Gastrocnemius medialis (tissue), 4 donors: ENCODE measurements at regions not wholly inside any gene's neighbourhood (a gene's known extent, or its start where the extent isn't known, plus 50 kb on each side); places are given as distances from the start of the nearest gene placed in this dataset.

Experiments
- ATAC-seq, 2 donors: fragments of 150-250 bp; one replicate each; pipeline ENCODE4 v1.9.1; 2016
- DNase-seq, 2 donors: peaks; one replicate each; pipeline ENCODE4 v3.0.0-alpha.2; 2019
- H3K27ac ChIP-seq, 4 donors: fragments of 200-600 bp; sonication (generic); 1 replicate in 1 of 4; 2 replicates in 3 of 4; pipeline ENCODE4 v1.5.1; 2016 to 2018; ENCODE audit warnings: mild to moderate bottlenecking in 2 of 4, moderate library complexity in 1 of 4
- H3K27me3 ChIP-seq, 3 donors: fragments of 200-600 bp; sonication (generic) in 2 of 3; 1 replicate in 1 of 3; 2 replicates in 2 of 3; pipeline versions ENCODE4 v1.5.1 to v1.6.0; 2016 to 2019; ENCODE audit warnings: mild to moderate bottlenecking in 1 of 3, moderate library complexity in 1 of 3
- H3K36me3 ChIP-seq, 2 donors: fragments of 200-600 bp; sonication (generic) in 1 of 2; one replicate each; pipeline ENCODE4 v1.5.1; 2017 to 2018
- H3K4me1 ChIP-seq, 2 donors: fragments of 200-600 bp; sonication (generic) in 1 of 2; one replicate each; pipeline ENCODE4 v1.5.1; 2016 to 2017; ENCODE audit warnings: mild to moderate bottlenecking in 2 of 2
- H3K4me3 ChIP-seq, 4 donors: fragments of 200-600 bp; sonication (generic) in 3 of 4; 1 replicate in 1 of 4; 2 replicates in 3 of 4; pipeline ENCODE4 v1.5.1; 2016 to 2019; ENCODE audit warnings: mild to moderate bottlenecking in 2 of 4
- H3K9me3 ChIP-seq, 3 donors: fragments of 200-600 bp; sonication (generic) in 2 of 3; 1 replicate in 1 of 3; 2 replicates in 2 of 3; pipeline ENCODE4 v1.5.1; 2016 to 2019
- CTCF ChIP-seq, 5 experiments: fragments of 450-650 bp in 3 of 5; fragments of 200-600 bp in 2 of 5; sonication (generic) in 2 of 5; IDR thresholded peaks in 4 of 5; conservative IDR thresholded peaks in 1 of 5; 1 replicate in 4 of 5; 2 replicates in 1 of 5; pipeline ENCODE4 v1.5.1; 2016 to 2019; ENCODE audit warnings: antibody characterized with exemption in 5 of 5, mild to moderate bottlenecking in 3 of 5, moderate library complexity in 3 of 5
- POLR2A ChIP-seq, 2 donors: fragments of 450-650 bp; IDR thresholded peaks; one replicate each; pipeline ENCODE4 v1.6.1; 2017; ENCODE audit warnings: antibody characterized with exemption in 2 of 2, mild to moderate bottlenecking in 2 of 2, moderate library complexity in 2 of 2
- in situ Hi-C, 4 donors: fragments of 200-750 bp; cut with MboI; loops; one replicate each; pipeline versions ENCODE4 v1.15.0 to v1.8.0; 2017; ENCODE audit warnings: low sequenced_read_pairs in 4 of 4
- intact Hi-C: fragments of 100-400 bp; cut with DNase I; formaldehyde crosslinking; loops from one replicate; pipeline ENCODE4 v1.15.1; 2023; ENCODE audit warnings: low total_unique reads

DNA sequence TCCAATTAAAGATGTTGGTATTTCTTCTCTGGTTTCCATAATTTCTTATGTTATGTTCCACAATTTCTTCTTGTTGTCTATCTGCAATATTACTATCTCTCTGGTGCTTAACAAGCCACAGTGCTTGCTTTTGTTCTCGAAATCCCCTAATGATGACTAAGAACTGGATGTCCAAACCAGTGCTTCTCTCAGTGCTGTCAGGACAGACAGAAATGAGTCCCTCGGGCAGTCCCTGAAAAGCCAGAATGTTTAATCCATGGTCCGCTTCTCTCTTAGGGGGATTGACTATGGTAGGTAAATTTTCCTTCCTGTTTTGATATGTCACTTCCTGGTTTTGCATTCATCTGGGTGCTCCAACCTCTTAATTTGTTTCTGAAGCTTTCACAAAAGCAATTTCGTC, 321.6 kb upstream of the PCDH10 start:
- ATAC-seq (no peak), DNase-seq (no peak)
- no peaks in the 10 kb centered on the region for H3K9me3 ChIP-seq
- in situ Hi-C loops (no loop called here), intact Hi-C loops (no loop called here)
- H3K36me3 ChIP-seq = no peaks in the 10 kb centered on the region
- H3K27me3 ChIP-seq = no peaks in the 10 kb centered on the region
- no peaks in the 10 kb centered on the region for H3K4me1 ChIP-seq
- no peak for TF ChIP-seq POLR2A (IDR thresholded peaks at IDR 0.05)
- TF ChIP-seq CTCF (IDR thresholded peaks at IDR 0.05 in 4 of 5, conservative IDR thresholded peaks at IDR 0.05 in 1 of 5) = no peak
- H3K4me3 ChIP-seq = no peak overlapping the region
- H3K27ac ChIP-seq = no peak overlapping the region

GRCh38 chr4:132838244-132838643, 310.9 kb upstream of the PCDH10 start:
- H3K27ac ChIP-seq = no peak overlapping the region
- no peak overlapping the region for H3K4me3 ChIP-seq
- in situ Hi-C loops (no loop called here), intact Hi-C loops (no loop called here)
- H3K4me1 ChIP-seq = no peaks in the 10 kb centered on the region
- TF ChIP-seq POLR2A (IDR thresholded peaks at IDR 0.05) = no peak
- TF ChIP-seq CTCF (IDR thresholded peaks at IDR 0.05 in 4 of 5, conservative IDR thresholded peaks at IDR 0.05 in 1 of 5) = no peak
- H3K27me3 ChIP-seq = no peaks in the 10 kb centered on the region
- no peak for ATAC-seq
- H3K9me3 ChIP-seq = no peaks in the 10 kb centered on the region
- no peaks in the 10 kb centered on the region for H3K36me3 ChIP-seq
- DNase-seq = no peak

DNA sequence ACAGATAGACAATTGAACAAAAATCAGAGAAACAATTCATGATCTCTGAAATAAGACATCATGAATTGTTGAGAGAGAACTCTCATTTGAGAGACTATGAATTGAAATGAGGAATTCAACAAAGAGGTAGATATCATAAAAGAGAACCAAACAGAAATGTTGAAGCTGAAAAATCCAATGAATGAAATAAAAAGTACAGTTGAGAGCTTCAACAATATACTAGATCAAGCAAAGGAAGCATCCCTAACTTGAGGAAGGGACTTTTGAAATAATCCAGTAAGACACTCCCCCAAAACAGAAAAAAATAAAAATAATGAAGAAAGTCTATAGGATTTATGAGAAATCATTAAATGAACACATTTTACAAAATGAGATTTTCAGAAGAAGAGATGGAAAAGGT, 310.0 kb upstream of the PCDH10 start:
- in situ Hi-C loops (no loop called here), intact Hi-C loops (no loop called here)
- H3K9me3 ChIP-seq = no peaks in the 10 kb centered on the region
- no peak for DNase-seq
- no peaks in the 10 kb centered on the region for H3K36me3 ChIP-seq
- ATAC-seq = no peak
- H3K27me3 ChIP-seq = no peaks in the 10 kb centered on the region
- H3K4me1 ChIP-seq = no peaks in the 10 kb centered on the region
- no peak overlapping the region for H3K27ac ChIP-seq
- H3K4me3 ChIP-seq = no peak overlapping the region
- TF ChIP-seq CTCF (IDR thresholded peaks at IDR 0.05 in 4 of 5, conservative IDR thresholded peaks at IDR 0.05 in 1 of 5) = no peak
- TF ChIP-seq POLR2A (IDR thresholded peaks at IDR 0.05) = no peak

DNA sequence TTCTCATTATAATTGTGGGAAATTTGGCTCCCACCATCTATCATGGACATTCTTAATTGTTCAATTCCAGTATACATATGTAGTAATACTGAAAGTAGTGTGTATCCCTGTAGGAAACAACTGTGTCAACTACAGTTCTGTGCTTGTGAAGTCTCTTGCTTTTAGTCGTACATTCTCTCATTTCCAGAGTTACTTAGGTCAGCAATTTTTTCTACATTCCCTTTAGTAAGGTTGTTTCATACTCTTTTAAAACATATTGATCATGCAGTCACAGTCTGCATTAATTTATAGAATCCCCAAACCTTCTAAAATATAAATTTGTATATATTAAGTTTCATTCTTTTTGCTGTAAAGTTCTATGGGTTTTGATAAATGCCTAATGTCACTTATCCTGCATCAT, 289.2 kb upstream of the PCDH10 start:
- ATAC-seq (no peak), DNase-seq (no peak)
- intact Hi-C loops = no loop called here
- Histone ChIP-seq H3K4me1 (no peaks in the 10 kb centered on the region), H3K27me3 (no peaks in the 10 kb centered on the region), H3K9me3 (no peaks in the 10 kb centered on the region), H3K27ac (no peak overlapping the region), H3K4me3 (no peak overlapping the region), H3K36me3 (no peaks in the 10 kb centered on the region)
- TF ChIP-seq CTCF (IDR thresholded peaks at IDR 0.05 in 4 of 5, conservative IDR thresholded peaks at IDR 0.05 in 1 of 5) (no peak), POLR2A (IDR thresholded peaks at IDR 0.05) (no peak)
- in situ Hi-C loops = no loop called here

DNA sequence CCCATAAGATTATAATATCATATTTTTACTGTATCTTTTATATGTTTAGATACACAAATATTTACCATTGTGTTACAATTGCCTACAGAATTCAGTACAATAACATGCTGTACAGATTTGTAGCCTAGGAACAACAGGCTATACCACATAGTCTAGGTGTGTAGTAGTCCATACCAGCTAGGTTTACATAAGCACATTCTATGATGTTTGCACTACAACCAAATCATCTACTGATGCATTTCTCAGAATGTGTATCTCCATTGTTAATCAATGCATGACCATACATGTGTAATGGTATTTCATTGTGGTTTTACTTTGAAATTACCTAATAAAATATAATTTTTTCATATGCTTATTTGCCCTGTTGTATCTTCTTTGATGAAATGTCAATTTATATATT, 288.1 kb upstream of the PCDH10 start:
- no peaks in the 10 kb centered on the region for H3K9me3 ChIP-seq
- no peaks in the 10 kb centered on the region for H3K27me3 ChIP-seq
- no peak for TF ChIP-seq POLR2A (IDR thresholded peaks at IDR 0.05)
- no peak for TF ChIP-seq CTCF (IDR thresholded peaks at IDR 0.05 in 4 of 5, conservative IDR thresholded peaks at IDR 0.05 in 1 of 5)
- in situ Hi-C loops (no loop called here), intact Hi-C loops (no loop called here)
- H3K27ac ChIP-seq = no peak overlapping the region
- H3K4me3 ChIP-seq = no peak overlapping the region
- DNase-seq (no peak), ATAC-seq (no peak)
- H3K4me1 ChIP-seq = no peaks in the 10 kb centered on the region
- H3K36me3 ChIP-seq = no peaks in the 10 kb centered on the region
